Tibial artery (tissue), 4 donors: ENCODE measurements at regions not wholly inside any gene's neighbourhood (a gene's known extent, or its start where the extent isn't known, plus 50 kb on each side); places are given as distances from the start of the nearest gene placed in this dataset.
"Not testable (repeated sequence)": the region's sequence is repeated elsewhere in the genome, so short reads cannot be mapped to it uniquely, and the experiment has no call there.

Experiments
- DNase-seq, 2 donors: peaks; one replicate each; pipeline ENCODE4 v3.0.0-alpha.2; 2019
- H3K27ac ChIP-seq, 2 donors: fragments of 200-600 bp; sonication (generic) in 1 of 2; 1 replicate in 1 of 2; 2 replicates in 1 of 2; pipeline ENCODE4 v1.5.1; 2018 to 2019; ENCODE audit warnings: mild to moderate bottlenecking in 1 of 2
- H3K27me3 ChIP-seq, 2 donors: fragments of 200-600 bp; sonication (generic) in 1 of 2; one replicate each; pipeline versions ENCODE4 v1.5.1 to v1.6.0; 2016 to 2019
- H3K36me3 ChIP-seq, 3 donors: fragments of 200-600 bp; sonication (generic) in 2 of 3; one replicate each; pipeline ENCODE4 v1.5.1; 2016 to 2019; ENCODE audit warnings: mild to moderate bottlenecking in 2 of 3
- H3K4me1 ChIP-seq, 4 donors: fragments of 200-600 bp; sonication (generic) in 2 of 4; 1 replicate in 3 of 4; 2 replicates in 1 of 4; pipeline ENCODE4 v1.5.1; 2016 to 2019
- H3K4me3 ChIP-seq, 2 donors: fragments of 200-600 bp; sonication (generic) in 1 of 2; 1 replicate in 1 of 2; 2 replicates in 1 of 2; pipeline ENCODE4 v1.5.1; 2018 to 2019; ENCODE audit warnings: mild to moderate bottlenecking in 2 of 2
- H3K9me3 ChIP-seq, 3 donors: fragments of 200-600 bp; sonication (generic) in 1 of 3; one replicate each; pipeline ENCODE4 v1.5.1; 2016 to 2019
- CTCF ChIP-seq, 2 experiments: fragments of 200-600 bp in 1 of 2; fragments of 450-650 bp in 1 of 2; IDR thresholded peaks; one replicate each; pipeline ENCODE4 v1.5.1; 2017 to 2019; ENCODE audit warnings: antibody characterized with exemption in 2 of 2, mild to moderate bottlenecking in 1 of 2, moderate library complexity in 1 of 2
- intact Hi-C: fragments of 100-400 bp; cut with DNase I; formaldehyde crosslinking; loops from one replicate; pipeline ENCODE4 v1.15.0; 2023; ENCODE audit warnings: low total_unique reads

DNA sequence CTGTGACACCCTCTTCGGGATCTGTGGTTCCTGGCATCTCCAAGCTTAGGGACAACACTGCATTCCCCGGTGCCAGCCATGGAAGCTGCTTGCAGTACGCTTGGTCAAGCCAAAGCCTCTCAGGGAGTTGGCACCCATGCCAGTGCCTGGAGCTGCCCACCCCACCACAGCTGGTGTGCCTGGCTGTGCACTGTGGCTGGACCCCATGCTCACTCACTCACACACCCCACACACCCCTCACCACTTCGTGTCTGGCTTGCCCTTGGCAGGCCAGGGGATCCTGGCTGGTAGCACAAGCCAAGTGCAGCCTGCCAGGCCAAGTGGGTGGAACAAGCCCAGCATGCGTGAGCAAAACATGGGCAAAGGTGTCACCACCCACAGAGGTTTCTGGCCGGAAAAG, 324.5 kb upstream of the PTGER4 start:
- no peak overlapping the region for H3K27ac ChIP-seq
- intact Hi-C loops, result no loop called here
- no peaks in the 10 kb centered on the region for H3K27me3 ChIP-seq
- no peak for DNase-seq
- no peaks in the 10 kb centered on the region for H3K36me3 ChIP-seq
- no peak overlapping the region for H3K4me3 ChIP-seq
- peaks cover 0 to 1% (median 0%) of the 10 kb centered on the region in 3 donors for H3K9me3 ChIP-seq
- TF ChIP-seq CTCF (IDR thresholded peaks at IDR 0.05), result no peak
- no peaks in the 10 kb centered on the region for H3K4me1 ChIP-seq

GRCh38 chr5:40354171-40354570, 325.5 kb upstream of the PTGER4 start:
- H3K4me1 ChIP-seq, result no peaks in the 10 kb centered on the region
- peaks cover 0 to 5% (median 3%) of the 10 kb centered on the region in 3 donors for H3K9me3 ChIP-seq
- H3K27ac ChIP-seq, result no peak overlapping the region
- H3K4me3 ChIP-seq, result no peak overlapping the region
- DNase-seq, result no peak
- intact Hi-C loops, result no loop called here
- H3K36me3 ChIP-seq, result no peaks in the 10 kb centered on the region
- no peaks in the 10 kb centered on the region for H3K27me3 ChIP-seq
- TF ChIP-seq CTCF (IDR thresholded peaks at IDR 0.05), result no peak

- no peaks in the 10 kb centered on the region for H3K36me3 ChIP-seq
- no peak overlapping the region for H3K4me3 ChIP-seq
- intact Hi-C loops, result no loop called here
- no peak for TF ChIP-seq CTCF (IDR thresholded peaks at IDR 0.05)
- no peaks in the 10 kb centered on the region for H3K4me1 ChIP-seq
- H3K27ac ChIP-seq, result no peak overlapping the region
- no peak for DNase-seq
- peaks cover 0 to 5% (median 3%) of the 10 kb centered on the region in 3 donors for H3K9me3 ChIP-seq
- no peaks in the 10 kb centered on the region for H3K27me3 ChIP-seq
Measured at GRCh38 chr5:40353442-40353841, 326.3 kb upstream of the PTGER4 start.

DNA sequence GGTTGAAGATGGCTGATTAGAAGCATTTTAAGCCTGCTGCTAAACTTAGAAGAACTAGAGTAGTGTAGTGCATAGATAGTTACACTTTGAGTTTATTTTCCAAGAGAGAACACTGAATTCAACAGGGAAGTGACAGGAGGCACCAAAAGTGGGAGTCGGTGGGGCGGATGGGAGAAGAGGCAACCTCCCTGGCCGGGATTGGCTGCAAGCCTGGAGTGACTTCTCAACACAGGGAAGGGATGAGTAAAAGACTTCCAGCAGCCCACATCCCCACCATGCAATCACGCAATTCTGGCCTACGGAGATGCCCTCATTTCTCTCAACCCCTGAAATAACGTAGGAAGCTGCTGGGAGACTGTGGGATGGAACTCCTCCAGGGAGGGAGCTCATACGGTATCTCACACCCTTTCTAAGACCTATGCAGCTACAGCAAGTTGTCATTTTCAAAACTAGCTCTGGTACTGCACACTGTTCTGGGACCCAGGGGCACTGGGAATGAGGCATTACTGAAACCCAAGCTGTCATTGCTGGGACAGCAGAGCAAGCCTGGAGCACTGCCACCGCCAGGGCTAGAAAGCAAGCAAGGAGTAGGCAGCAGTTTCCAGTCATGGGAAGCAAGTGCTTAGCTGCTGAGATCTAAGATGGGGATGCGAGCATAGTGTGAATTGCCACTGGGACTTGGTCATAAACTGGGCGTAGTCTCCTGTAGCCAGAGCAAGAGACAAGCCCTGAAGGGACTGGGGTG, 331.6 kb upstream of the PTGER4 start:
- Histone ChIP-seq H3K36me3 (no peaks in the 10 kb centered on the region), H3K4me3 (no peak overlapping the region), H3K4me1 (no peaks in the 10 kb centered on the region), H3K27ac (no peak overlapping the region), H3K27me3 (no peaks in the 10 kb centered on the region), H3K9me3 (peaks cover 0 to 5% (median 3%) of the 10 kb centered on the region in 3 donors)
- DNase-seq, result no peak
- no peak for TF ChIP-seq CTCF (IDR thresholded peaks at IDR 0.05)
- intact Hi-C loops, result no loop called here

DNA sequence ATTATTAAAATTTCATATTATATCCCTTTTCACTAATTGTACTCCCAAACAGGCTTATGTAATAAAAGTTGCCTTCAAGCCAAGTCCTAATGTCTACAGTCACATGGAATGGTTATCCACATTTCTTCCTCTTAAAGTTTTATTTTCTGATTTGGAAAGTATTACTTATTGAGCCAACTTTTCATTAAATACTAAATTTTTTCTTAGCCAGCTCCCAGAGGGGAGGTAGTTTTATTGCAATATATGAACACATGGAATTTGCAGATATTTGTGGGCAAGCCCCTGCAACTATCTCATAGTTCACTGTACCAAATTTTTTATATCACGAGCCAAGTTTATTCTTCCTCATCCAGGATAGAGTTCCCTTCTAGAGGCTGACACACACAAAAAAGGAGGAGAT, 332.8 kb upstream of the PTGER4 start:
- no peaks in the 10 kb centered on the region for H3K4me1 ChIP-seq
- H3K36me3 ChIP-seq, result no peaks in the 10 kb centered on the region
- intact Hi-C loops, result no loop called here
- DNase-seq, result no peak
- TF ChIP-seq CTCF (IDR thresholded peaks at IDR 0.05), result no peak
- peaks cover 0 to 5% (median 3%) of the 10 kb centered on the region in 3 donors for H3K9me3 ChIP-seq
- H3K27me3 ChIP-seq, result no peaks in the 10 kb centered on the region
- no peak overlapping the region for H3K4me3 ChIP-seq
- H3K27ac ChIP-seq, result no peak overlapping the region

GRCh38 chr5:40338434-40338833, 341.3 kb upstream of the PTGER4 start:
- DNase-seq, H3K27ac ChIP-seq, H3K27me3 ChIP-seq, H3K4me1 ChIP-seq, H3K9me3 ChIP-seq, H3K36me3 ChIP-seq, H3K4me3 ChIP-seq, intact Hi-C loops: not testable (repeated sequence)
